Kidney glomerular epithelial cell (primary cell): ENCODE measurements at regions not wholly inside any gene's neighbourhood (a gene's known extent, or its start where the extent isn't known, plus 50 kb on each side); places are given as distances from the start of the nearest gene placed in this dataset.
A peak's percentile ranks its signal among the peaks of the same experiment; 100 is the strongest.

Source experiments
- DNase-seq: peaks from one replicate; lab custom pipeline; 2025; lab: John Stamatoyannopoulos, UW

GRCh38 chr10:90480466-90480865 lies 377.4 kb downstream of the HTR7 start:
- DNase-seq = no peak

GRCh38 chr10:90481326-90481923 lies 376.4 kb downstream of the HTR7 start:
- DNase-seq = no peak

GRCh38 chr10:90484518-90484917 lies 373.3 kb downstream of the HTR7 start:
- no peak for DNase-seq

GRCh38 chr10:90494183-90494582 lies 363.7 kb downstream of the HTR7 start:
- no peak for DNase-seq

- no peak for DNase-seq
These were observed 353.7 kb downstream of the HTR7 start for GRCh38 chr10:90504172-90504571.

- DNase-seq = no peak
These were observed 331.1 kb downstream of the HTR7 start for GRCh38 chr10:90526721-90527120.

- DNase-seq = no peak
These were observed 327.3 kb downstream of the HTR7 start for GRCh38 chr10:90530521-90530920.

GRCh38 chr10:90557385-90557784 lies 300.5 kb downstream of the HTR7 start:
- DNase-seq = no peak

GRCh38 chr10:90560331-90560730 lies 297.5 kb downstream of the HTR7 start:
- DNase-seq = no peak

- DNase-seq = no peak
These were observed 296.2 kb downstream of the HTR7 start for GRCh38 chr10:90561666-90562065.

GRCh38 chr10:90571481-90572258 lies 286.2 kb downstream of the HTR7 start:
- no peak for DNase-seq

- no peak for DNase-seq
These were observed 282.7 kb downstream of the HTR7 start for GRCh38 chr10:90575125-90575524.

GRCh38 chr10:90577569-90577968 lies 280.3 kb downstream of the HTR7 start:
- no peak for DNase-seq

- DNase-seq = no peak
These were observed 278.1 kb downstream of the HTR7 start for GRCh38 chr10:90579602-90580242.

GRCh38 chr10:90583416-90583815 lies 274.4 kb downstream of the HTR7 start:
- no peak for DNase-seq

GRCh38 chr10:90587081-90587491 lies 270.8 kb downstream of the HTR7 start:
- DNase-seq = peak; percentile 78

- DNase-seq = no peak
These were observed 270.3 kb downstream of the HTR7 start for GRCh38 chr10:90587561-90587960.

- DNase-seq = no peak
These were observed 269.6 kb downstream of the HTR7 start for GRCh38 chr10:90588222-90588621.

- DNase-seq = no peak
These were observed 268.0 kb downstream of the HTR7 start for GRCh38 chr10:90589825-90590224.

GRCh38 chr10:90591629-90592028 lies 266.2 kb downstream of the HTR7 start:
- DNase-seq = no peak

- peak; percentile 62 for DNase-seq
These were observed 265.1 kb downstream of the HTR7 start for GRCh38 chr10:90592638-90593302.

- no peak for DNase-seq
These were observed 259.3 kb downstream of the HTR7 start for GRCh38 chr10:90598513-90598912.
